T follicular helper cell (primary cell): ENCODE measurements at regions not wholly inside any gene's neighbourhood (a gene's known extent, or its start where the extent isn't known, plus 50 kb on each side); places are given as distances from the start of the nearest gene placed in this dataset.
"Not testable (repeated sequence)": the region's sequence is repeated elsewhere in the genome, so short reads cannot be mapped to it uniquely, and the experiment has no call there.

Experiments
- DNase-seq: peaks from one replicate; pipeline ENCODE4 v3.0.0-alpha.2; 2020; ENCODE audit warnings: low read depth

- DNase-seq = no peak
These were observed 342.7 kb upstream of the SGCG start for GRCh38 chr13:22837980-22838647.

GRCh38 chr13:22839603-22840530 is 340.9 kb upstream of the SGCG start:
- DNase-seq = no peak

GRCh38 chr13:22846551-22846950 is 334.2 kb upstream of the SGCG start:
- no peak for DNase-seq

GRCh38 chr13:22848539-22849052 is 332.2 kb upstream of the SGCG start:
- DNase-seq = no peak

GRCh38 chr13:22855926-22856325 is 324.9 kb upstream of the SGCG start:
- no peak for DNase-seq

- DNase-seq = not testable (repeated sequence)
These were observed 321.8 kb upstream of the SGCG start for GRCh38 chr13:22858980-22859379.

GRCh38 chr13:22859411-22859810 is 321.4 kb upstream of the SGCG start:
- not testable (repeated sequence) for DNase-seq

GRCh38 chr13:22861958-22862466 is 318.8 kb upstream of the SGCG start:
- DNase-seq = no peak

GRCh38 chr13:22862478-22862877 is 318.3 kb upstream of the SGCG start:
- DNase-seq = no peak

GRCh38 chr13:22866221-22866620 is 314.6 kb upstream of the SGCG start:
- no peak for DNase-seq

- no peak for DNase-seq
These were observed 309.5 kb upstream of the SGCG start for GRCh38 chr13:22871231-22871630.

GRCh38 chr13:22874839-22875238 is 305.9 kb upstream of the SGCG start:
- no peak for DNase-seq

- DNase-seq = no peak
These were observed 303.4 kb upstream of the SGCG start for GRCh38 chr13:22877421-22877820.

GRCh38 chr13:22880741-22881720 is 299.7 kb upstream of the SGCG start:
- DNase-seq = no peak

GRCh38 chr13:22881721-22882608 is 298.8 kb upstream of the SGCG start:
- DNase-seq = not testable (repeated sequence)

- no peak for DNase-seq
These were observed 297.4 kb upstream of the SGCG start for GRCh38 chr13:22883262-22883840.

GRCh38 chr13:22883956-22884355 is 296.8 kb upstream of the SGCG start:
- no peak for DNase-seq

GRCh38 chr13:22886061-22886460 is 294.7 kb upstream of the SGCG start:
- not testable (repeated sequence) for DNase-seq

- DNase-seq = not testable (repeated sequence)
These were observed 291.4 kb upstream of the SGCG start for GRCh38 chr13:22889376-22889775.

- DNase-seq = no peak
These were observed 287.6 kb upstream of the SGCG start for GRCh38 chr13:22893204-22893603.
